ENCODE measurements at regions not wholly inside any gene's neighbourhood (a gene's known extent, or its start where the extent isn't known, plus 50 kb on each side); places are given as distances from the start of the nearest gene placed in this dataset.
"Not testable (repeated sequence)": the region's sequence is repeated elsewhere in the genome, so short reads cannot be mapped to it uniquely, and the experiment has no call there.

GRCh38 chr5:120345947-120346346, 118.2 kb upstream of the PRR16 start:
- no peak overlapping the region for H3K9ac ChIP-seq
- no peaks in the 10 kb centered on the region for H3F3A ChIP-seq (replicated peaks; ENCODE audit: insufficient read depth)
- no peaks in the 10 kb centered on the region for H4K20me1 ChIP-seq (ENCODE audit: insufficient read depth)
- H3K9me2 ChIP-seq = no peaks in the 10 kb centered on the region
- no peaks in the 10 kb centered on the region for H3K27me3 ChIP-seq (ENCODE audit: insufficient read depth)
- no peaks in the 10 kb centered on the region for H3K79me2 ChIP-seq (ENCODE audit: insufficient read depth)
- H3K9me3 ChIP-seq = 0 out of 2 replicates have a peak, but pooled peaks cover 3% of the 10 kb centered on the region
- no peak overlapping the region for H3K4me2 ChIP-seq
- H3K36me3 ChIP-seq (replicated peaks in 1 of 2; ENCODE audit: control insufficient read depth in 1 of 2, insufficient read depth in 2 of 2, low read length in 1 of 2) = no peaks in the 10 kb centered on the region
- CTCF ChIA-PET = no interaction called here
- H3K4me3 ChIP-seq (ENCODE audit: low read depth in 2 of 2, low read length in 1 of 2) = no peak overlapping the region
- 91% methylated on average over 4 of the region's 4 CpGs for WGBS (ENCODE audit: low lambda C conversion rate)
- H3K27ac ChIP-seq (ENCODE audit: low read depth in 2 of 2, low read length in 1 of 2) = no peak overlapping the region
- POLR2A ChIA-PET = no interaction called here
- TF ChIP-seq YY1 (IDR thresholded peaks at IDR 0.05; ENCODE audit: low read depth) = no peak
- no peak for TF ChIP-seq JUND (IDR thresholded peaks at IDR 0.05)
- no peak for TF ChIP-seq POLR2AphosphoS5 (IDR thresholded peaks at IDR 0.05; ENCODE audit: low read depth, low read length)
- no peak for TF ChIP-seq FOSL2 (IDR thresholded peaks at IDR 0.05; ENCODE audit: borderline replicate concordance, low read depth)
- TF ChIP-seq, protein P1, sequence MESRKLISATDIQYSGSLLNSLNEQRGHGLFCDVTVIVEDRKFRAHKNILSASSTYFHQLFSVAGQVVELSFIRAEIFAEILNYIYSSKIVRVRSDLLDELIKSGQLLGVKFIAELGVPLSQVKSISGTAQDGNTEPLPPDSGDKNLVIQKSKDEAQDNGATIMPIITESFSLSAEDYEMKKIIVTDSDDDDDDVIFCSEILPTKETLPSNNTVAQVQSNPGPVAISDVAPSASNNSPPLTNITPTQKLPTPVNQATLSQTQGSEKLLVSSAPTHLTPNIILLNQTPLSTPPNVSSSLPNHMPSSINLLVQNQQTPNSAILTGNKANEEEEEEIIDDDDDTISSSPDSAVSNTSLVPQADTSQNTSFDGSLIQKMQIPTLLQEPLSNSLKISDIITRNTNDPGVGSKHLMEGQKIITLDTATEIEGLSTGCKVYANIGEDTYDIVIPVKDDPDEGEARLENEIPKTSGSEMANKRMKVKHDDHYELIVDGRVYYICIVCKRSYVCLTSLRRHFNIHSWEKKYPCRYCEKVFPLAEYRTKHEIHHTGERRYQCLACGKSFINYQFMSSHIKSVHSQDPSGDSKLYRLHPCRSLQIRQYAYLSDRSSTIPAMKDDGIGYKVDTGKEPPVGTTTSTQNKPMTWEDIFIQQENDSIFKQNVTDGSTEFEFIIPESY (IDR thresholded peaks at IDR 0.05; ENCODE audit: borderline replicate concordance, low read depth) = no peak
- TF ChIP-seq EZH2phosphoT487 (IDR thresholded peaks at IDR 0.05; ENCODE audit: borderline replicate concordance, low read depth) = no peak
- TF ChIP-seq ELF1 (IDR thresholded peaks at IDR 0.05) = no peak
- no peak for TF ChIP-seq PBX3 (IDR thresholded peaks at IDR 0.05)
- TF ChIP-seq, protein P2, sequence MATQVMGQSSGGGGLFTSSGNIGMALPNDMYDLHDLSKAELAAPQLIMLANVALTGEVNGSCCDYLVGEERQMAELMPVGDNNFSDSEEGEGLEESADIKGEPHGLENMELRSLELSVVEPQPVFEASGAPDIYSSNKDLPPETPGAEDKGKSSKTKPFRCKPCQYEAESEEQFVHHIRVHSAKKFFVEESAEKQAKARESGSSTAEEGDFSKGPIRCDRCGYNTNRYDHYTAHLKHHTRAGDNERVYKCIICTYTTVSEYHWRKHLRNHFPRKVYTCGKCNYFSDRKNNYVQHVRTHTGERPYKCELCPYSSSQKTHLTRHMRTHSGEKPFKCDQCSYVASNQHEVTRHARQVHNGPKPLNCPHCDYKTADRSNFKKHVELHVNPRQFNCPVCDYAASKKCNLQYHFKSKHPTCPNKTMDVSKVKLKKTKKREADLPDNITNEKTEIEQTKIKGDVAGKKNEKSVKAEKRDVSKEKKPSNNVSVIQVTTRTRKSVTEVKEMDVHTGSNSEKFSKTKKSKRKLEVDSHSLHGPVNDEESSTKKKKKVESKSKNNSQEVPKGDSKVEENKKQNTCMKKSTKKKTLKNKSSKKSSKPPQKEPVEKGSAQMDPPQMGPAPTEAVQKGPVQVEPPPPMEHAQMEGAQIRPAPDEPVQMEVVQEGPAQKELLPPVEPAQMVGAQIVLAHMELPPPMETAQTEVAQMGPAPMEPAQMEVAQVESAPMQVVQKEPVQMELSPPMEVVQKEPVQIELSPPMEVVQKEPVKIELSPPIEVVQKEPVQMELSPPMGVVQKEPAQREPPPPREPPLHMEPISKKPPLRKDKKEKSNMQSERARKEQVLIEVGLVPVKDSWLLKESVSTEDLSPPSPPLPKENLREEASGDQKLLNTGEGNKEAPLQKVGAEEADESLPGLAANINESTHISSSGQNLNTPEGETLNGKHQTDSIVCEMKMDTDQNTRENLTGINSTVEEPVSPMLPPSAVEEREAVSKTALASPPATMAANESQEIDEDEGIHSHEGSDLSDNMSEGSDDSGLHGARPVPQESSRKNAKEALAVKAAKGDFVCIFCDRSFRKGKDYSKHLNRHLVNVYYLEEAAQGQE (IDR thresholded peaks at IDR 0.05; ENCODE audit: low read depth, low read length) = no peak
- TF ChIP-seq GABPA (IDR thresholded peaks at IDR 0.05; ENCODE audit: low read depth) = no peak
- TF ChIP-seq RXRA (IDR thresholded peaks at IDR 0.05; ENCODE audit: borderline replicate concordance, low read depth) = no peak
- no peak for TF ChIP-seq RFX5 (IDR thresholded peaks at IDR 0.05; ENCODE audit: low read length)
- no peak for TF ChIP-seq GATA2 (CRISPR knock-in tag; IDR thresholded peaks at IDR 0.05)
- no peak for TF ChIP-seq SIN3A (IDR thresholded peaks at IDR 0.05; ENCODE audit: borderline replicate concordance, low read depth, low read length)
- no peak for TF ChIP-seq CTCF (IDR thresholded peaks at IDR 0.05)
- DNase-seq = no peak
- no peak overlapping the region for H2AFZ ChIP-seq (ENCODE audit: low read depth)
- no peaks in the 10 kb centered on the region for H3K4me1 ChIP-seq (ENCODE audit: control insufficient read depth in 1 of 2, insufficient read depth in 2 of 2, low read depth in 1 of 2, low read length in 1 of 2)

- POLR2A ChIA-PET; H2AFZ ChIP-seq (ENCODE audit: low read depth); H3K27me3 ChIP-seq (ENCODE audit: insufficient read depth); DNase-seq; H3K9me2 ChIP-seq; H3F3A ChIP-seq (replicated peaks; ENCODE audit: insufficient read depth); H3K4me2 ChIP-seq; H3K4me3 ChIP-seq (ENCODE audit: low read depth in 2 of 2, low read length in 1 of 2); H3K4me1 ChIP-seq (ENCODE audit: control insufficient read depth in 1 of 2, insufficient read depth in 2 of 2, low read depth in 1 of 2, low read length in 1 of 2); H3K36me3 ChIP-seq (replicated peaks in 1 of 2; ENCODE audit: control insufficient read depth in 1 of 2, insufficient read depth in 2 of 2, low read length in 1 of 2); H3K27ac ChIP-seq (ENCODE audit: low read depth in 2 of 2, low read length in 1 of 2); H3K9ac ChIP-seq; H4K20me1 ChIP-seq (ENCODE audit: insufficient read depth); H3K79me2 ChIP-seq (ENCODE audit: insufficient read depth); CTCF ChIA-PET; H3K9me3 ChIP-seq: not testable (repeated sequence)
- WGBS (ENCODE audit: low lambda C conversion rate) = 82% methylated on average over 5 of the region's 5 CpGs
Observed at GRCh38 chr5:120351071-120351470, 113.0 kb upstream of the PRR16 start.
